Endodermal cell (in vitro differentiated cells): ENCODE measurements at regions not wholly inside any gene's neighbourhood (a gene's known extent, or its start where the extent isn't known, plus 50 kb on each side); places are given as distances from the start of the nearest gene placed in this dataset.

Source experiments
- DNase-seq: peaks from one replicate; pipeline ENCODE4 v3.0.0-alpha.2; 2017
- H3K27ac ChIP-seq: 2 replicates; pipeline ENCODE4 v1.5.1; 2013; ENCODE audit warnings: mild to moderate bottlenecking, low read depth, low read length, moderate library complexity
- H3K27me3 ChIP-seq: 2 replicates; pipeline ENCODE4 v1.6.1; 2013; ENCODE audit warnings: mild to moderate bottlenecking, low read length, moderate library complexity; ENCODE audit not compliant: insufficient read depth, control insufficient read depth, poor library complexity, severe bottlenecking
- H3K36me3 ChIP-seq: 2 replicates; pipeline ENCODE4 v1.7.0; 2013; ENCODE audit warnings: mild to moderate bottlenecking, low read length, moderate library complexity; ENCODE audit not compliant: control insufficient read depth, insufficient read depth
- H3K4me1 ChIP-seq: one replicate; pipeline ENCODE4 v1.7.0; 2013; ENCODE audit warnings: low read length; ENCODE audit not compliant: control insufficient read depth, insufficient read depth
- H3K4me3 ChIP-seq: 2 replicates; pipeline ENCODE4 v1.5.1; 2013; ENCODE audit warnings: mild to moderate bottlenecking, low read length, moderate library complexity
- H3K9ac ChIP-seq: 2 replicates; pipeline ENCODE4 v1.6.1; 2013; ENCODE audit warnings: mild to moderate bottlenecking, low read length, moderate library complexity; ENCODE audit not compliant: poor library complexity, severe bottlenecking; ENCODE audit errors: extremely low read depth
- H3K9me3 ChIP-seq: 2 replicates; pipeline ENCODE4 v1.6.1; 2013; ENCODE audit warnings: mild to moderate bottlenecking, low read length, moderate library complexity; ENCODE audit not compliant: control insufficient read depth
- H3K27ac Mint-ChIP-seq: 2 replicates; pipeline ENCODE4 v1.8.0; 2020; ENCODE audit warnings: mixed read lengths
- H3K27me3 Mint-ChIP-seq: 2 replicates; pipeline ENCODE4 v1.8.0; 2021; ENCODE audit warnings: mild to moderate bottlenecking, mixed read lengths; ENCODE audit not compliant: insufficient read depth
- H3K36me3 Mint-ChIP-seq: 2 replicates; pipeline ENCODE4 v1.8.0; 2020; ENCODE audit warnings: low read depth, mixed read lengths
- H3K4me1 Mint-ChIP-seq: 2 replicates; pipeline ENCODE4 v1.8.0; 2020; ENCODE audit warnings: mixed read lengths
- H3K4me3 Mint-ChIP-seq: 2 replicates; pipeline ENCODE4 v1.8.0; 2020; ENCODE audit warnings: mild to moderate bottlenecking, moderate library complexity, mixed read lengths
- H3K9me3 Mint-ChIP-seq: 2 replicates; pipeline ENCODE4 v1.8.0; 2020; ENCODE audit warnings: mild to moderate bottlenecking, mixed read lengths
- WGBS, 2 experiments: methylation state at CpG; one replicate each; pipeline versions ENCODE4 v1.1.5 to v1.1.7; 2013; ENCODE audit warnings: missing lambda C conversion rate in 2 of 2, mixed read lengths in 1 of 2; ENCODE audit not compliant: insufficient coverage in 1 of 2, insufficient read length in 1 of 2; 5-methylcytosine and 5-hydroxymethylcytosine counted together
- TF ChIP-seq, protein P1 (sequence below): fragments of 200-600 bp; sonication (generic); conservative IDR thresholded peaks from 2 replicates; pipeline ENCODE4 v1.5.0; 2021; ENCODE audit warnings: antibody characterized with exemption, mild to moderate bottlenecking

DNA sequence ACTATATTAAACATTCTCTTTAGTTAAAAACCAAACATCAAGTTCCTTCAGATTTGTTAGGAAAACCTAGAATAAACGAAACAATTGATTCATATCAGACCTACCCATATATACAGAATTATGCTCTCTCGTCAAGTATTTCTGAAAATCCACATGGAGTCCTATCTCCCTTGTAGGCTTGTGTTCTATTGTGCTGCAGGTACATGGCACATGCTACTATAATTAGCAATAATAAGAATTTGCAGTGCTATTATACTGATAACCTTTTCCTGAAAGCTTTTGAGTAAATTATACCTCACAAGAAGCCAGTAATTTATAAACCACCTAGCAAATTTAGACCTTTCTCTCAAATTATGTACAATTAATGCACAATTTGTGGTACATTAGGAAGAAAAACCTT is 158.6 kb upstream of the STK17B start:
- Mint-ChIP-seq H3K36me3 (no peaks in the 10 kb centered on the region), H3K4me3 (no peak overlapping the region), H3K27ac (no peak overlapping the region), H3K9me3 (no peaks in the 10 kb centered on the region), H3K27me3 (no peaks in the 10 kb centered on the region), H3K4me1 (peaks cover 15% of the 10 kb centered on the region)
- H3K27ac ChIP-seq, result no peak overlapping the region
- H3K4me1 ChIP-seq, result no peaks in the 10 kb centered on the region
- no peak overlapping the region for H3K4me3 ChIP-seq
- 82 to 100% methylated on average over 2 of the region's 2 CpGs for WGBS, 2 experiments
- H3K36me3 ChIP-seq, result no peaks in the 10 kb centered on the region
- H3K9me3 ChIP-seq, result no peaks in the 10 kb centered on the region
- H3K27me3 ChIP-seq, result no peaks in the 10 kb centered on the region
- no peak for DNase-seq
- TF ChIP-seq, protein P1, sequence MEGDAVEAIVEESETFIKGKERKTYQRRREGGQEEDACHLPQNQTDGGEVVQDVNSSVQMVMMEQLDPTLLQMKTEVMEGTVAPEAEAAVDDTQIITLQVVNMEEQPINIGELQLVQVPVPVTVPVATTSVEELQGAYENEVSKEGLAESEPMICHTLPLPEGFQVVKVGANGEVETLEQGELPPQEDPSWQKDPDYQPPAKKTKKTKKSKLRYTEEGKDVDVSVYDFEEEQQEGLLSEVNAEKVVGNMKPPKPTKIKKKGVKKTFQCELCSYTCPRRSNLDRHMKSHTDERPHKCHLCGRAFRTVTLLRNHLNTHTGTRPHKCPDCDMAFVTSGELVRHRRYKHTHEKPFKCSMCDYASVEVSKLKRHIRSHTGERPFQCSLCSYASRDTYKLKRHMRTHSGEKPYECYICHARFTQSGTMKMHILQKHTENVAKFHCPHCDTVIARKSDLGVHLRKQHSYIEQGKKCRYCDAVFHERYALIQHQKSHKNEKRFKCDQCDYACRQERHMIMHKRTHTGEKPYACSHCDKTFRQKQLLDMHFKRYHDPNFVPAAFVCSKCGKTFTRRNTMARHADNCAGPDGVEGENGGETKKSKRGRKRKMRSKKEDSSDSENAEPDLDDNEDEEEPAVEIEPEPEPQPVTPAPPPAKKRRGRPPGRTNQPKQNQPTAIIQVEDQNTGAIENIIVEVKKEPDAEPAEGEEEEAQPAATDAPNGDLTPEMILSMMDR, result no peak
- no peak overlapping the region for H3K9ac ChIP-seq

DNA sequence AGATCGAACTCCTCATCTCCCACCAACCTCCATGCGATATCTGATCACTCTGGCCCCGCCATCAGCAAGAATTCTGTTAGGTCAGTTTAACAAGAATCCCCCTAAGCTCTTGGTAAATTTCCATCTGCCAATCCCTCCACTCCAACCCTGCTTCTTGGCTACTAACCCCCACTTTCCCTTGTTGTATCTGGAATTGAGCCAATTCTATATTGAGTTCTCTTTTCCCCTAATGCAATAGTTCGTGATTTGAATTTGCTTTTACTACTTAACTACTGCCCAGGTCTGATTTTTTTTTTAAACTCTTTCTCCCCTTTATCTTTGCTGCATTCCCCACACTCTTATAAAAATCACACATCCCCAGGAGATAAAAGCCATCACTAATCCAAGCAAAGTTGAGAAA is 159.3 kb upstream of the STK17B start:
- 96 to 100% methylated on average over 1 to 4 of the region's 4 CpGs for WGBS, 2 experiments
- no peak overlapping the region for H3K4me3 Mint-ChIP-seq
- Histone ChIP-seq H3K36me3 (no peaks in the 10 kb centered on the region), H3K9me3 (no peaks in the 10 kb centered on the region), H3K27ac (no peak overlapping the region), H3K27me3 (no peaks in the 10 kb centered on the region), H3K4me1 (no peaks in the 10 kb centered on the region), H3K9ac (no peak overlapping the region), H3K4me3 (no peak overlapping the region)
- H3K9me3 Mint-ChIP-seq, result no peaks in the 10 kb centered on the region
- no peak overlapping the region for H3K27ac Mint-ChIP-seq
- no peaks in the 10 kb centered on the region for H3K36me3 Mint-ChIP-seq
- H3K27me3 Mint-ChIP-seq, result no peaks in the 10 kb centered on the region
- H3K4me1 Mint-ChIP-seq, result peaks cover 9% of the 10 kb centered on the region
- TF ChIP-seq, protein P1, result no peak
- DNase-seq, result no peak

GRCh38 chr2:196331143-196331542 is 159.8 kb upstream of the STK17B start:
- no peaks in the 10 kb centered on the region for H3K36me3 ChIP-seq
- H3K27me3 ChIP-seq, result no peaks in the 10 kb centered on the region
- Mint-ChIP-seq H3K36me3 (no peaks in the 10 kb centered on the region), H3K27ac (no peak overlapping the region), H3K4me1 (peaks cover 6% of the 10 kb centered on the region), H3K4me3 (no peak overlapping the region), H3K27me3 (no peaks in the 10 kb centered on the region), H3K9me3 (no peaks in the 10 kb centered on the region)
- 77 to 100% methylated on average over 3 to 5 of the region's 5 CpGs for WGBS, 2 experiments
- no peak overlapping the region for H3K4me3 ChIP-seq
- TF ChIP-seq, protein P1, result no peak
- no peak overlapping the region for H3K9ac ChIP-seq
- no peak overlapping the region for H3K27ac ChIP-seq
- no peaks in the 10 kb centered on the region for H3K4me1 ChIP-seq
- no peak for DNase-seq
- no peaks in the 10 kb centered on the region for H3K9me3 ChIP-seq
